Fibroblast of the aortic adventitia (primary cell): ENCODE measurements at regions not wholly inside any gene's neighbourhood (a gene's known extent, or its start where the extent isn't known, plus 50 kb on each side); places are given as distances from the start of the nearest gene placed in this dataset.

Experiments
- DNase-seq: peaks from one replicate; pipeline ENCODE4 v3.0.0-alpha.2; 2010; ENCODE audit warnings: low read depth
- H3K4me3 ChIP-seq: 2 replicates; pipeline ENCODE4 v1.5.1; 2011; ENCODE audit warnings: low read depth, mild to moderate bottlenecking, control low read depth, low read length, moderate library complexity
- TF ChIP-seq, protein P1 (sequence below): IDR thresholded peaks from 2 replicates; pipeline ENCODE4 v1.5.1; 2011; ENCODE audit warnings: mild to moderate bottlenecking, low read length, control low read depth, inconsistent platforms; ENCODE audit not compliant: insufficient read depth

- no peak for DNase-seq
- H3K4me3 ChIP-seq = no peak overlapping the region
Observed at GRCh38 chr10:133035952-133036351, 51.8 kb upstream of the ADGRA1 start.

DNA sequence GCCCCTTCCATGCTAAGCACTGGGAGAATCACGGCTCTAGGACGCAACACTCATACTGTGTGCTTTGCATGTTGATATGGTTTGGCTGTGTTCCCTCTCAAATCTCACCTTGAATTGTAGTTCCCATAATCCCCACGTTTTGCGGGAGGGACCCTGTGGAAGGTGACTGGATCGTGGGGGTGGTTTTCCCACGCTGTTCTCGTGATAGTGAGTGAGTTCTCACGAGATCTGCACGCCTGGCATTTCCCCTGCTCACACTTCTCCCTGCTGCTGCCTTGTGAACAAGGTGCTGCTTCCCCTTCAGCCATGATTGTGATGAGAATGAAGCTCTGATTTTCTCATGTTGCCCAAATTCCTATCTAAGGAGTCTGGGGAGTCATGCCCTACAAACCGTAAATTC lies 53.0 kb upstream of the ADGRA1 start:
- DNase-seq = no peak
- H3K4me3 ChIP-seq = no peak overlapping the region
- TF ChIP-seq, protein P1, sequence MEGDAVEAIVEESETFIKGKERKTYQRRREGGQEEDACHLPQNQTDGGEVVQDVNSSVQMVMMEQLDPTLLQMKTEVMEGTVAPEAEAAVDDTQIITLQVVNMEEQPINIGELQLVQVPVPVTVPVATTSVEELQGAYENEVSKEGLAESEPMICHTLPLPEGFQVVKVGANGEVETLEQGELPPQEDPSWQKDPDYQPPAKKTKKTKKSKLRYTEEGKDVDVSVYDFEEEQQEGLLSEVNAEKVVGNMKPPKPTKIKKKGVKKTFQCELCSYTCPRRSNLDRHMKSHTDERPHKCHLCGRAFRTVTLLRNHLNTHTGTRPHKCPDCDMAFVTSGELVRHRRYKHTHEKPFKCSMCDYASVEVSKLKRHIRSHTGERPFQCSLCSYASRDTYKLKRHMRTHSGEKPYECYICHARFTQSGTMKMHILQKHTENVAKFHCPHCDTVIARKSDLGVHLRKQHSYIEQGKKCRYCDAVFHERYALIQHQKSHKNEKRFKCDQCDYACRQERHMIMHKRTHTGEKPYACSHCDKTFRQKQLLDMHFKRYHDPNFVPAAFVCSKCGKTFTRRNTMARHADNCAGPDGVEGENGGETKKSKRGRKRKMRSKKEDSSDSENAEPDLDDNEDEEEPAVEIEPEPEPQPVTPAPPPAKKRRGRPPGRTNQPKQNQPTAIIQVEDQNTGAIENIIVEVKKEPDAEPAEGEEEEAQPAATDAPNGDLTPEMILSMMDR = no peak

More at GRCh38 chr10:133035952-133036351, 51.8 kb upstream of the ADGRA1 start:
- TF ChIP-seq, protein P1 = no peak

GRCh38 chr10:133034092-133034491 lies 53.6 kb upstream of the ADGRA1 start:
- DNase-seq = no peak
- TF ChIP-seq, protein P1 = no peak
- H3K4me3 ChIP-seq = no peak overlapping the region

DNA sequence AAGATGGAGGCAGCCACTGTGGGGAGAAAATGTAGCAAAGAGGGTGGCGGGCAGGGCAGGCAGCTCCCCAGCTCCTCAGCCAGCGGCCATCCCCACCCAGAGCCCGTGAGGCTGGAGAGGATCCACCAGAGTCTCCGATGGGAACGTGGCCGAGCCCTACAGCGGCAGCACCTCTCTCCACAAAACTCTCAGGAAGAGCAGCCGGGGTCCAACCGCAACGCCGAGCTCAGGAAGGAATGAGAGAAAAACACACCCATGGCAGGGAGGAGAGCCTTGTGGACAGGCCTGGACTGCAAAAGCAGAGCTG lies 54.0 kb upstream of the ADGRA1 start:
- DNase-seq = no peak
- H3K4me3 ChIP-seq = no peak overlapping the region
- TF ChIP-seq, protein P1 = no peak

DNA sequence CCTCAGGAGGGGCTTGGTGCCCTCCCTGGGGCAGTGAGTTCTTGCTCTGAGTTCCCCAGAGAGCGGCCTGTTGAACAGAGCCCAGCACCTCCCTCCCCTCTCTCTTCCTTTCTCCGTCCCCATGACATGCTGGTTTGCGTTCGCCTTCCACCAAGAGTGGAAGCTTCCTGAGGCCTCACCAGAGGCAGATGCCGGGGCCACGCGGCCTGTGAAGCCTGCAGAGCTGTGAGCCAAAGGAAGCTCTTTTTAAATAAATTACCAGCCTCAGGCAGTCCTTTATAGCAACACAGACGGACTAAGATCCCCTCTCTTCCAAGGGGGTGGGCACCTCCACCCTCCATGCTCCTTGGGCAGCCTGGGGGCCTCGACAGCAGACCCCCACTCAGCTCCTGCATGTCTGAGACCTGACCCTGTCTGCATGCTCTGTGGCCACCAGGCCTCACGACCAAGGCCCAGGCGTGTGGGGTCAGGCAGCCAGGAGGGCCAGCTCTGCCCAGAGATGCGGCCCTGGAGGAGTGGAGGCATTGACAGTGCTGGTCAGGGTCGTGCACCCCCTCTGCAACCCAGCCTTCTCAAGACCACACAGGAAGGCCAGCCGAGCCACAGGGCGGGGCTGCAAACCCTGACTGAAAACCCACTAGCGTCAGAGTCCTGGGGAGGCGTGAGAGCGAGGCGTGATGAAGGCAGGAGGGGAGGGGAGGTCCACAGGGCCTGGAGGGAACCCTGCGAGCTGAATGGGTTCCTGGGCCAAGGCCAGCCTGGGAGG lies 54.6 kb upstream of the ADGRA1 start:
- H3K4me3 ChIP-seq = no peak overlapping the region

GRCh38 chr10:133032231-133032630 lies 55.5 kb upstream of the ADGRA1 start:
- TF ChIP-seq, protein P1 = no peak
- no peak for DNase-seq
- H3K4me3 ChIP-seq = no peak overlapping the region

More for the DNA sequence above, 54.6 kb upstream of the ADGRA1 start:
- no peak for DNase-seq
- TF ChIP-seq, protein P1 = no peak
